Suprapubic skin (tissue), 4 donors: ENCODE measurements at regions not wholly inside any gene's neighbourhood (a gene's known extent, or its start where the extent isn't known, plus 50 kb on each side); places are given as distances from the start of the nearest gene placed in this dataset.

Experiments
- DNase-seq, 2 donors: peaks; one replicate each; pipeline ENCODE4 v3.0.0-alpha.2; 2019; ENCODE audit warnings: low spot score in 2 of 2
- H3K27ac ChIP-seq: fragments of 200-600 bp; sonication (generic); one replicate; pipeline ENCODE4 v1.5.1; 2019
- H3K27me3 ChIP-seq: fragments of 200-600 bp; sonication (generic); one replicate; pipeline ENCODE4 v1.5.1; 2019
- H3K36me3 ChIP-seq: fragments of 200-600 bp; sonication (generic); one replicate; pipeline ENCODE4 v1.5.1; 2019
- H3K4me1 ChIP-seq: fragments of 200-600 bp; sonication (generic); one replicate; pipeline ENCODE4 v1.5.1; 2019
- H3K4me3 ChIP-seq: fragments of 200-600 bp; sonication (generic); one replicate; pipeline ENCODE4 v1.5.1; 2019; ENCODE audit warnings: mild to moderate bottlenecking
- H3K9me3 ChIP-seq: fragments of 200-600 bp; sonication (generic); one replicate; pipeline ENCODE4 v1.5.1; 2019
- EP300 ChIP-seq: sonication (generic); formaldehyde crosslinking; IDR thresholded peaks from one replicate; pipeline ENCODE4 v1.6.1; 2017; ENCODE audit warnings: antibody characterized with exemption
- POLR2A ChIP-seq, 2 donors: fragments of 450-650 bp; IDR thresholded peaks; one replicate each; pipeline ENCODE4 v1.6.1; 2017; ENCODE audit warnings: antibody characterized with exemption in 2 of 2, mild to moderate bottlenecking in 2 of 2, moderate library complexity in 2 of 2
- POLR2AphosphoS5 ChIP-seq, 3 donors: sonication (generic); formaldehyde crosslinking; IDR thresholded peaks; one replicate each; pipeline ENCODE4 v1.6.1; 2017; ENCODE audit warnings: antibody characterized with exemption in 3 of 3
- WGBS: methylation state at CpG from one replicate; pipeline ENCODE4 v1.1.5; 2018; 5-methylcytosine and 5-hydroxymethylcytosine counted together
- TF ChIP-seq, protein P1 (sequence below), 2 donors: fragments of 200-600 bp in 1 of 2; fragments of 450-650 bp in 1 of 2; sonication (generic) in 1 of 2; IDR thresholded peaks; one replicate each; pipeline ENCODE4 v1.5.1; 2016 to 2019; ENCODE audit warnings: antibody characterized with exemption in 2 of 2, mild to moderate bottlenecking in 1 of 2, moderate library complexity in 1 of 2

DNA sequence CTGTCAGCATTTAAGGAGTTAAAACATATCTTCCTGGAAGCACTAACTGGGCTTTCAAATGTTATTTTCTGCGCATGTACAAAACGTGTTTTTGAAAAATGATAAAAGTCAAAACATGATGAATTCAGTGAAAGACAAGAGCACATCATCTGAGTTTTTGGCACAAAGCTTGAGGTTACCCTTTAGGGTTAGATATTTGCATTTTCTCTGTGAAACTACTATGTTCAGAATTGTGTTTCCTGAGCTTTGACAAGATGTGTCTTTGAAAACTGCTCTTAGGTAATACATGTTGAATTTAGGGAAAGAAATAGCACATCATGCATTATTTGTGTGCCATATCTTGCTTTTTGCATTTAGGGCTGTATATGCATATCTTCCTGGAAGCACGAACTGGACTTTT lies 79.0 kb downstream of the ASCL4 start:
- 36% methylated on average over 3 of the region's 3 CpGs for WGBS
- no peak overlapping the region for H3K27ac ChIP-seq
- H3K36me3 ChIP-seq, result no peaks in the 10 kb centered on the region
- no peak for DNase-seq
- peaks cover 34% of the 10 kb centered on the region for H3K27me3 ChIP-seq
- no peak overlapping the region for H3K4me3 ChIP-seq
- H3K9me3 ChIP-seq, result no peaks in the 10 kb centered on the region
- TF ChIP-seq, protein P1, sequence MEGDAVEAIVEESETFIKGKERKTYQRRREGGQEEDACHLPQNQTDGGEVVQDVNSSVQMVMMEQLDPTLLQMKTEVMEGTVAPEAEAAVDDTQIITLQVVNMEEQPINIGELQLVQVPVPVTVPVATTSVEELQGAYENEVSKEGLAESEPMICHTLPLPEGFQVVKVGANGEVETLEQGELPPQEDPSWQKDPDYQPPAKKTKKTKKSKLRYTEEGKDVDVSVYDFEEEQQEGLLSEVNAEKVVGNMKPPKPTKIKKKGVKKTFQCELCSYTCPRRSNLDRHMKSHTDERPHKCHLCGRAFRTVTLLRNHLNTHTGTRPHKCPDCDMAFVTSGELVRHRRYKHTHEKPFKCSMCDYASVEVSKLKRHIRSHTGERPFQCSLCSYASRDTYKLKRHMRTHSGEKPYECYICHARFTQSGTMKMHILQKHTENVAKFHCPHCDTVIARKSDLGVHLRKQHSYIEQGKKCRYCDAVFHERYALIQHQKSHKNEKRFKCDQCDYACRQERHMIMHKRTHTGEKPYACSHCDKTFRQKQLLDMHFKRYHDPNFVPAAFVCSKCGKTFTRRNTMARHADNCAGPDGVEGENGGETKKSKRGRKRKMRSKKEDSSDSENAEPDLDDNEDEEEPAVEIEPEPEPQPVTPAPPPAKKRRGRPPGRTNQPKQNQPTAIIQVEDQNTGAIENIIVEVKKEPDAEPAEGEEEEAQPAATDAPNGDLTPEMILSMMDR (IDR thresholded peaks at IDR 0.05), result no peak
- no peak for TF ChIP-seq POLR2AphosphoS5 (IDR thresholded peaks at IDR 0.05)
- no peak for TF ChIP-seq POLR2A (IDR thresholded peaks at IDR 0.05)
- no peak for TF ChIP-seq EP300
- no peaks in the 10 kb centered on the region for H3K4me1 ChIP-seq

DNA sequence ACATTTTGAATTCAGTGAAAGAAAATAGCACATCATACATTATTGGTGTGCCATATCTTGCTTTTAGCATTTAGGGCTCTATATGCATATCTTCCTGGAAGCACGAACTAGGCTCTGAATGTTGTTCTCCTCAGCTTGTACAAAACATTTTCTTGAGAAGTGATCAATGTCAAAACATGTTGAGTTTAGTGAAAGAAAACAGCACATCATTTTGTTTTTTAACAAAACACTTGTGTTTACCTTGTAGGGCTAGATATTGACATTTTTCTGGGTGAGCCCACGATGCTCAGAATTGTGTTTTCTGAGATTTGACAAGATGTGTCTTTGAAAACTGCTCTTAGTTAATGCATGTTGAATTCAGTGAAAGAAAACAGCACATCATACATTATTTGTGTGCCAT lies 81.0 kb downstream of the ASCL4 start:
- Histone ChIP-seq H3K4me1 (no peaks in the 10 kb centered on the region), H3K27me3 (peaks cover 32% of the 10 kb centered on the region), H3K9me3 (no peaks in the 10 kb centered on the region), H3K36me3 (no peaks in the 10 kb centered on the region), H3K27ac (no peak overlapping the region), H3K4me3 (no peak overlapping the region)
- WGBS, result 88% methylated on average over 2 of the region's 2 CpGs
- DNase-seq, result no peak
- no peak for TF ChIP-seq EP300
- no peak for TF ChIP-seq POLR2AphosphoS5 (IDR thresholded peaks at IDR 0.05)
- TF ChIP-seq, protein P1 (IDR thresholded peaks at IDR 0.05), result no peak
- no peak for TF ChIP-seq POLR2A (IDR thresholded peaks at IDR 0.05)

DNA sequence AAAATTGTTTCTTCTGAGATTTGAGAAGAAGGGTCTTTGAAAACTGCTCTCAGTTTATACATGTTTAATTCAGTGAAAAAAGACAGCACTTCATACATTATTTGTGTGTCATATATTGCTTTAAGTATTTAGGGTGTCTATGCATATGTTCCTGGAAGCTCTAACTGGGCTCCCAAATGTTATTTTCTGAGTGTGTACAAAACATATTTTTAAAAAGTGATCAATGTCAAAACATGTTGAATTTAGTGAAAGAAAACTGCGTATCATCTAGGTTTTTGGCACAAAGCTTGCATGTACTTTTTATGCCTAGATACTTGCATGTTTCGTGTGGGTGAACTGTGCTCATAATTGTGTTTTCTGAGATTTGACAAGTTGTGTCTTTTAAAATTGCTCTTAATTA lies 81.6 kb downstream of the ASCL4 start:
- no peak overlapping the region for H3K27ac ChIP-seq
- WGBS, result 60% methylated on average over 2 of the region's 2 CpGs
- H3K9me3 ChIP-seq, result no peaks in the 10 kb centered on the region
- no peak for DNase-seq
- H3K4me1 ChIP-seq, result no peaks in the 10 kb centered on the region
- TF ChIP-seq, protein P1 (IDR thresholded peaks at IDR 0.05), result no peak
- TF ChIP-seq EP300, result no peak
- no peak for TF ChIP-seq POLR2A (IDR thresholded peaks at IDR 0.05)
- no peak for TF ChIP-seq POLR2AphosphoS5 (IDR thresholded peaks at IDR 0.05)
- H3K36me3 ChIP-seq, result no peaks in the 10 kb centered on the region
- H3K27me3 ChIP-seq, result peaks cover 37% of the 10 kb centered on the region
- no peak overlapping the region for H3K4me3 ChIP-seq

DNA sequence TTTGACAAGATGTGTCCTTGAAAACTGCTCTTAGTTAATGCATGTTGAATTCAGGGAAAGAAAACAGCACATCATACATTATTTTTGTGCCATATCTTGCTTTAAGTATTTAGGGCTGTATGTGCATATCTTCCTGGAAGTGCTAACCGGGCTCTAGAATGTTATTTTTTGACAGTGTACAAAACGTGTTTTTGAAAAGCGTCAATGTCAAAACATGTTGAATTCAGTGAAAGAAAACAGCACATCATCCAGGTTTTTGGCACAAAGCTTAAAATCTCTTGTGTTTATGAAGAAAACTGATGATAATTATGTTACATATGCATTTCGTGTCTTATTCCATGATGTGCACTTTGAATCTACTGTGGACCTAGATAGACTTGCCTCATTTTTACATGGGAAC lies 82.7 kb downstream of the ASCL4 start:
- Histone ChIP-seq H3K36me3 (no peaks in the 10 kb centered on the region), H3K9me3 (no peaks in the 10 kb centered on the region), H3K4me3 (no peak overlapping the region), H3K4me1 (no peaks in the 10 kb centered on the region), H3K27me3 (peaks cover 42% of the 10 kb centered on the region), H3K27ac (no peak overlapping the region)
- DNase-seq, result no peak
- WGBS, result 76% methylated on average over 4 of the region's 4 CpGs
- TF ChIP-seq EP300 (no peak), POLR2A (IDR thresholded peaks at IDR 0.05) (no peak), POLR2AphosphoS5 (IDR thresholded peaks at IDR 0.05) (no peak)
- TF ChIP-seq, protein P1 (IDR thresholded peaks at IDR 0.05), result no peak

DNA sequence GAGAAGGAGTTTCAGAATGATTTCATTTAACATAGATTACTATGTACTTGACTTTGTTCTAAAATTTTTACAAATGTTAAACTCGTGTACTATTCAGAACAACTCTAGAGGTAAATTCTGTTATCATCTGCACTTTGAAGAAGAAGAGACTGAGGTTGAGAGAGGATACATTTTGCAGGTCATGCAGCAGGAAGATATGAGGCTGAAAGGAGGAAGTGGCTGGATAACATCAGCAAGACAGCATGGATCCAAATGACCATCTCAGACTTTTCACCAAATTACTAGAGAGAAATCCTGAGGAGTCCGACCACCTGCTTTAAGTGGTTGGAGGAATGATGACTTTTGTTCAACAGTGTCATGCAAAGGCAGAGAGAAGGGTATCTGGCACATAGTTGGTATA lies 84.9 kb downstream of the ASCL4 start:
- Histone ChIP-seq H3K27ac (no peak overlapping the region), H3K4me1 (no peaks in the 10 kb centered on the region), H3K4me3 (no peak overlapping the region), H3K36me3 (no peaks in the 10 kb centered on the region), H3K27me3 (peaks cover 38% of the 10 kb centered on the region), H3K9me3 (no peaks in the 10 kb centered on the region)
- TF ChIP-seq, protein P1 (IDR thresholded peaks at IDR 0.05), result no peak
- TF ChIP-seq POLR2A (IDR thresholded peaks at IDR 0.05), result no peak
- no peak for TF ChIP-seq EP300
- 58% methylated on average over 2 of the region's 2 CpGs for WGBS
- no peak for DNase-seq
